ENCODE measurements at regions not wholly inside any gene's neighbourhood (a gene's known extent, or its start where the extent isn't known, plus 50 kb on each side); places are given as distances from the start of the nearest gene placed in this dataset.
"Not testable (repeated sequence)": the region's sequence is repeated elsewhere in the genome, so short reads cannot be mapped to it uniquely, and the experiment has no call there.

DNA sequence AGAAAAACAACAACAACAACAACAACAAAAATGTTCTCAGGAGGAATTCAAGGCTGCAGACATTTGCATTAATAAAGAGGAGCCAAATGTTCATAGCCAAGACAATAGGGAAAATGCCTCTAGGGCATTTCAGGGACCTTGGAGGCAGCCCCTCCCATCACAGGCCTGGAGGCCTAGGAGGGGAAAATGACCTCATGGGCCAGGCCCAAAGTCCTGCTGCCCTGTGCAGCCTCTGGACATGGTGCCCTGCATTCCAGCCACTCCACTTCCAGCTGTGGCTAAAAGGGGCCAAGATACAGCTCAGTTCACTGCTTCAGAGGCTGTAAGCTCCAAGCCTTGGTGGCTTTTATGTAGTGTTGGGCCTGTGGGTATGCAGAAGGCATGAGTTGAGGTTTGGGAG is 314.5 kb downstream of the CYRIA start:
- intact Hi-C loops (cut with micrococcal nuclease), result no loop called here
- H3K27ac Mint-ChIP-seq, result no peak overlapping the region
- peaks cover 14% of the 10 kb centered on the region for H3K9me3 Mint-ChIP-seq
- H3K27me3 Mint-ChIP-seq, result no peaks in the 10 kb centered on the region
- no peaks in the 10 kb centered on the region for H3K4me1 Mint-ChIP-seq
- DNase-seq (no peak), ATAC-seq (ENCODE audit: low read depth) (no peak)
- no peaks in the 10 kb centered on the region for H3K36me3 Mint-ChIP-seq (ENCODE audit: low read depth)
- POLR2A ChIA-PET, result no interaction called here
- CTCF ChIA-PET, result no interaction called here
- no peak overlapping the region for H3K4me3 Mint-ChIP-seq
- TF ChIP-seq, protein P1, sequence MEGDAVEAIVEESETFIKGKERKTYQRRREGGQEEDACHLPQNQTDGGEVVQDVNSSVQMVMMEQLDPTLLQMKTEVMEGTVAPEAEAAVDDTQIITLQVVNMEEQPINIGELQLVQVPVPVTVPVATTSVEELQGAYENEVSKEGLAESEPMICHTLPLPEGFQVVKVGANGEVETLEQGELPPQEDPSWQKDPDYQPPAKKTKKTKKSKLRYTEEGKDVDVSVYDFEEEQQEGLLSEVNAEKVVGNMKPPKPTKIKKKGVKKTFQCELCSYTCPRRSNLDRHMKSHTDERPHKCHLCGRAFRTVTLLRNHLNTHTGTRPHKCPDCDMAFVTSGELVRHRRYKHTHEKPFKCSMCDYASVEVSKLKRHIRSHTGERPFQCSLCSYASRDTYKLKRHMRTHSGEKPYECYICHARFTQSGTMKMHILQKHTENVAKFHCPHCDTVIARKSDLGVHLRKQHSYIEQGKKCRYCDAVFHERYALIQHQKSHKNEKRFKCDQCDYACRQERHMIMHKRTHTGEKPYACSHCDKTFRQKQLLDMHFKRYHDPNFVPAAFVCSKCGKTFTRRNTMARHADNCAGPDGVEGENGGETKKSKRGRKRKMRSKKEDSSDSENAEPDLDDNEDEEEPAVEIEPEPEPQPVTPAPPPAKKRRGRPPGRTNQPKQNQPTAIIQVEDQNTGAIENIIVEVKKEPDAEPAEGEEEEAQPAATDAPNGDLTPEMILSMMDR (IDR thresholded peaks at IDR 0.05), result no peak

DNA sequence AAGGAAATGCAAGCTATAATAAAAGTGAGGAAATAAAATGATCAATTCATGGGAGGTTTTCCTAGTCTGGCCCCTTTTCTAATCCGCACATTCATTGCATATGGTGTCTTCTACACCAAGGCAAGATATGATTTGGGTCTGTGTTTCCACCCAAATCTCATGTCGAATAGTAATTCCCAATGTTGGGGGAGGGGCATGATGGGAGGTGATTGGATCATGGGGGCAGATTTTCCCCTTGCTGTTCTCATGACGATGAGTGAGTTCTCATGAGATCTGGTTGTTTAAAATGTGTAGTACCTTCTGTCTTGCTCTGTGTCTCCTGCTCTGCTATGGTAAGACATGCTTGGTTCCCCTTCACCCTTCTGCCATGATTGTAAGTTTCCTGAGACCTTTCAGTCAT is 315.4 kb downstream of the CYRIA start:
- POLR2A ChIA-PET, result no interaction called here
- H3K4me1 Mint-ChIP-seq, result no peaks in the 10 kb centered on the region
- H3K27me3 Mint-ChIP-seq, result no peaks in the 10 kb centered on the region
- no peaks in the 10 kb centered on the region for H3K36me3 Mint-ChIP-seq (ENCODE audit: low read depth)
- H3K9me3 Mint-ChIP-seq, result peaks cover 14% of the 10 kb centered on the region
- no peak overlapping the region for H3K4me3 Mint-ChIP-seq
- no peak overlapping the region for H3K27ac Mint-ChIP-seq
- TF ChIP-seq, protein P1 (IDR thresholded peaks at IDR 0.05), result no peak
- intact Hi-C loops (cut with micrococcal nuclease), result no loop called here
- CTCF ChIA-PET, result no interaction called here
- ATAC-seq (ENCODE audit: low read depth) (no peak), DNase-seq (no peak)

DNA sequence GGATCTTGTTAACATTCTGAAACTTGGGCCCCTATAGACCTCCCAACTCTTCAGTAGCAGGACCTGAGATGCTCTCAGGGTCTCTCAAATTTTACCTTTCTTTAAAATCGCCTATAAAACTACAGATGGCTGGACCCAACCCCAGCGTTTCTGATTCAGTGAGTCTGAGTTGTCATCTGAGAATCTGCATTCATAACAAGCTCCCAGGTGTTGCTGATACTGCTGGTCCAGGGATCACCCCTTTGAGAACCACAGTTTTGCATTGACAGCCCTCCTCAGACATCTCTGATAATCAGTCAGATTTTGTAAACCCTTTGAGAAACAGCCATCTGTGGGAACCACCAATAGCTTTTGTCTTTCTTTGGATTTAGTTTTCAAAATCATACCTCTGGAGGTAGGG is 315.8 kb downstream of the CYRIA start:
- ATAC-seq (ENCODE audit: low read depth) (no peak), DNase-seq (no peak)
- ChIA-PET CTCF (no interaction called here), POLR2A (no interaction called here)
- Mint-ChIP-seq H3K27me3 (no peaks in the 10 kb centered on the region), H3K27ac (no peak overlapping the region), H3K4me3 (no peak overlapping the region), H3K36me3 (ENCODE audit: low read depth) (no peaks in the 10 kb centered on the region), H3K9me3 (peaks cover 14% of the 10 kb centered on the region), H3K4me1 (no peaks in the 10 kb centered on the region)
- TF ChIP-seq, protein P1 (IDR thresholded peaks at IDR 0.05), result no peak
- intact Hi-C loops (cut with micrococcal nuclease), result no loop called here

DNA sequence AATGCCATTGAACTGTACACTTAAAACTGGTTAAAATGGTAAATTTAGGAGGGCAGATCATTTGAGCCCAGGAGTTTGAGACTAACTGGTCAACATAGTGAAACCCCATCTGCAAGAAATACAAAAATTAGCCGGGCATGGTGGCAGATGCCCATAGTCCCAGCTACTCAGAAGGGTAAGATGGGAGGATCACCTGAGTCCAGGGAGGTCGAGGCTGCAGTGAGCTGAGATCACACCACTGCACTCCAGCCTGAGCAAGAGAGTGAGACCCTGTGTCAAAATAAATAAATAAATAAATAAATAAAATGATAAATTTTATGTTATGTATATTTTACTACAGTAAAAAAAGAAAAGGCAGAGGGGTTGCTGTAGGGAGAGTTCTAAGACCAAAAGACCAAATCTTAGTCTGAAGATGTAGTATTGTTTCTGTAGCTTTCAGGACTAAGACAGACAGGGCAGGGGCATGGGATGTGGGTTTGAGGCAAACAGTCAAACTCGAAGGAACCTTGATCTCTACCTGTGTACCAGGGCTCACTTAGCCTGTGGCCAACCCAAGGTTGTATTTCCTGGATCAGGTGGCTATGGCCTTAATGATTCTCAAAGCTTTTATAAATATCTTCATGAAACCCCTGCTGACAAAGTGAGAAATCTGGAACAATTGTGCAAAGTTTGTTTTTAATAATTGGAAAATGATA is 316.7 kb downstream of the CYRIA start:
- peaks cover 14% of the 10 kb centered on the region for H3K9me3 Mint-ChIP-seq
- H3K36me3 Mint-ChIP-seq (ENCODE audit: low read depth), result no peaks in the 10 kb centered on the region
- ChIA-PET CTCF (no interaction called here), POLR2A (no interaction called here)
- DNase-seq (no peak), ATAC-seq (ENCODE audit: low read depth) (no peak)
- no peaks in the 10 kb centered on the region for H3K4me1 Mint-ChIP-seq
- H3K27ac Mint-ChIP-seq, result no peak overlapping the region
- intact Hi-C loops (cut with micrococcal nuclease), result no loop called here
- TF ChIP-seq, protein P1 (IDR thresholded peaks at IDR 0.05), result no peak
- no peak overlapping the region for H3K4me3 Mint-ChIP-seq
- no peaks in the 10 kb centered on the region for H3K27me3 Mint-ChIP-seq

DNA sequence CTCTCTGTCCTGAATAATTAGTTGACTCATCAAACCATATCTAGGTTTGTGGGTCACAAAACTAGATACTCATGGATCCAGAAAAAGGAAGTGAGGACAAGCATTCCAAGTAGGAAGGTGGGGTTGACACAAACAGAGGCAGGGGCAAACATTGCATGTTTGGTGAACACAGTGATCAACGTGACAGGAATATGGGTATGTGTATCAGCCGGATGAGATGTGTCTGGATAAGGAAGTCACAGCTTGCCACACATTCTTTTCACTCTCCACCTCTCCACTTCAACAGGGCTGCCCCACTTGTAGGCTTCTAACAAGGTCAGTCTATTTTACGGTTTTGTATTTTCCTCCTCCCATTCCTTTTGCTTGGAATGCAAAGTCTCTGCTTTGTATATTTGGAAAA is 319.0 kb downstream of the CYRIA start:
- Mint-ChIP-seq H3K27ac (no peak overlapping the region), H3K4me1 (no peaks in the 10 kb centered on the region), H3K9me3 (peaks cover 9% of the 10 kb centered on the region), H3K27me3 (no peaks in the 10 kb centered on the region), H3K36me3 (ENCODE audit: low read depth) (no peaks in the 10 kb centered on the region), H3K4me3 (no peak overlapping the region)
- ChIA-PET POLR2A (no interaction called here), CTCF (no interaction called here)
- TF ChIP-seq, protein P1 (IDR thresholded peaks at IDR 0.05), result no peak
- DNase-seq, result no peak
- ATAC-seq (ENCODE audit: low read depth), result no peak
- intact Hi-C loops (cut with micrococcal nuclease), result no loop called here

DNA sequence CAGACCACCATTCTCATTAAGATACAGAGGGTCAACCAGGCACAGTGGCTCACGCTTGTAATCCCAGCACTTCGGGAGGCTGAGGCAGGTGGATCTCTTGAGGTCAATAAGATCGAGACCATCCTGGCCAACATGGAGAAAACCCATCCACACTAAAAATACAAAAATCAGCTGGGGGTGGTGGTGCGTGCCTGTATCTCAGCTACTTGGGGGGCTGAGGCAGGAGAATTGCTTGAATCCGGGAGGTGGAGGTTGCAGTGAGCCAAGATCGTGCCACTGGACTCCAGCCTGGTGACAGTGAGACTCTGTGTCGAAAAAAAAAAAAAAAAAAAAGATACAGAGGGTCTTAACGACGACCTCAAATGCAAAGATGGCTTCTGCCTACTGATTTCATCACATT is 320.4 kb downstream of the CYRIA start:
- H3K27me3 Mint-ChIP-seq; intact Hi-C loops (cut with micrococcal nuclease); H3K36me3 Mint-ChIP-seq (ENCODE audit: low read depth); H3K4me3 Mint-ChIP-seq; H3K27ac Mint-ChIP-seq; CTCF ChIA-PET; H3K9me3 Mint-ChIP-seq; POLR2A ChIA-PET; H3K4me1 Mint-ChIP-seq; ATAC-seq (ENCODE audit: low read depth); DNase-seq: not testable (repeated sequence)

Measured in activated B cell treated with CpG ODN at 0.5 μM for 24 hours (primary cell).